CD14-positive monocyte (primary cell): ENCODE measurements at regions not wholly inside any gene's neighbourhood (a gene's known extent, or its start where the extent isn't known, plus 50 kb on each side); places are given as distances from the start of the nearest gene placed in this dataset.

Experiments
- DNase-seq, 3 donors: peaks; one replicate each; pipeline ENCODE4 v3.0.0-alpha.2; 2011 to 2022
- H2AFZ ChIP-seq: 2 replicates; pipeline ENCODE4 v1.6.0; 2012; ENCODE audit warnings: mild to moderate bottlenecking, low read depth, low read length, inconsistent platforms; ENCODE audit not compliant: insufficient read depth, poor library complexity, severe bottlenecking
- H3K27ac ChIP-seq, 2 donors: 1 replicate in 1 of 2; 2 replicates in 1 of 2; pipeline ENCODE4 v1.5.1; 2012 to 2013; ENCODE audit warnings: low read length in 2 of 2, control low read depth in 1 of 2, inconsistent platforms in 1 of 2, low read depth in 1 of 2, mild to moderate bottlenecking in 1 of 2
- H3K27me3 ChIP-seq, 2 donors: one replicate each; pipeline versions ENCODE4 v1.6.0 to v1.6.1; 2011 to 2013; ENCODE audit warnings: low read length in 2 of 2; ENCODE audit not compliant: control insufficient read depth in 2 of 2, insufficient read depth in 2 of 2
- H3K36me3 ChIP-seq, 2 donors: replicated peaks in 1 of 2; 1 replicate in 1 of 2; 2 replicates in 1 of 2; pipeline versions ENCODE4 v1.5.1 to v1.6.1; 2012 to 2013; ENCODE audit warnings: low read length in 2 of 2, control low read depth in 1 of 2, inconsistent platforms in 1 of 2, mild to moderate bottlenecking in 1 of 2; ENCODE audit not compliant: insufficient read depth in 2 of 2, control insufficient read depth in 1 of 2
- H3K4me1 ChIP-seq, 2 donors: 1 replicate in 1 of 2; 2 replicates in 1 of 2; pipeline versions ENCODE4 v1.5.1 to v1.6.1; 2012 to 2013; ENCODE audit warnings: low read length in 2 of 2, control low read depth in 1 of 2, inconsistent platforms in 1 of 2, mild to moderate bottlenecking in 1 of 2, moderate library complexity in 1 of 2; ENCODE audit not compliant: insufficient read depth in 2 of 2, control insufficient read depth in 1 of 2
- H3K4me2 ChIP-seq: replicated peaks from 2 replicates; pipeline ENCODE3; 2012; ENCODE audit warnings: low read length, moderate library complexity, mild to moderate bottlenecking; ENCODE audit not compliant: poor library complexity, severe bottlenecking; ENCODE audit errors: extremely low read depth
- H3K4me3 ChIP-seq, 3 experiments: fragments of 200-600 bp in 1 of 3; sonication (generic) in 1 of 3; replicated peaks in 1 of 3; 1 replicate in 2 of 3; 2 replicates in 1 of 3; pipeline ENCODE4 v1.5.1; 2011 to 2013; ENCODE audit warnings: low read length in 3 of 3, mild to moderate bottlenecking in 3 of 3, control low read depth in 2 of 3, low read depth in 2 of 3, inconsistent platforms in 1 of 3, moderate library complexity in 1 of 3
- H3K79me2 ChIP-seq: 2 replicates; pipeline ENCODE4 v1.6.0; 2012; ENCODE audit warnings: mild to moderate bottlenecking, control low read depth, inconsistent platforms, low read length, moderate library complexity; ENCODE audit not compliant: insufficient read depth
- H3K9ac ChIP-seq: 2 replicates; pipeline ENCODE4 v1.6.0; 2017; ENCODE audit warnings: low read length, mild to moderate bottlenecking; ENCODE audit not compliant: insufficient read depth, poor library complexity, severe bottlenecking
- H3K9me3 ChIP-seq, 2 donors: replicated peaks in 1 of 2; 1 replicate in 1 of 2; 2 replicates in 1 of 2; pipeline versions ENCODE4 v1.5.1 to v1.6.1; 2012 to 2013; ENCODE audit warnings: low read length in 2 of 2, control low read depth in 1 of 2; ENCODE audit not compliant: control insufficient read depth in 1 of 2, insufficient read depth in 1 of 2
- H4K20me1 ChIP-seq: 2 replicates; pipeline ENCODE4 v1.6.0; 2012; ENCODE audit warnings: mild to moderate bottlenecking, low read length, control low read depth, moderate library complexity; ENCODE audit not compliant: insufficient read depth
- H3K27ac Mint-ChIP-seq, 7 donors: one replicate each; pipeline ENCODE4 v1.8.0; 2020; ENCODE audit warnings: mild to moderate bottlenecking in 7 of 7, mixed read lengths in 7 of 7, moderate library complexity in 6 of 7, inconsistent platforms in 2 of 7
- H3K27me3 Mint-ChIP-seq, 3 donors: one replicate each; pipeline ENCODE4 v1.8.0; 2021 to 2022; ENCODE audit warnings: low read depth in 3 of 3, mild to moderate bottlenecking in 3 of 3, mixed read lengths in 3 of 3, moderate library complexity in 3 of 3, inconsistent platforms in 1 of 3
- H3K36me3 Mint-ChIP-seq, 2 donors: one replicate each; pipeline ENCODE4 v1.8.0; 2020; ENCODE audit warnings: mixed read lengths in 2 of 2, inconsistent platforms in 1 of 2, mild to moderate bottlenecking in 1 of 2
- H3K4me1 Mint-ChIP-seq: one replicate; pipeline ENCODE4 v1.8.0; 2020; ENCODE audit warnings: mild to moderate bottlenecking, mixed read lengths
- H3K4me3 Mint-ChIP-seq, 2 donors: one replicate each; pipeline ENCODE4 v1.8.0; 2020; ENCODE audit warnings: mild to moderate bottlenecking in 2 of 2, mixed read lengths in 2 of 2, moderate library complexity in 1 of 2
- H3K9me3 Mint-ChIP-seq, 7 donors: one replicate each; pipeline ENCODE4 v1.8.0; 2020 to 2022; ENCODE audit warnings: mixed read lengths in 7 of 7, mild to moderate bottlenecking in 6 of 7, moderate library complexity in 6 of 7, inconsistent platforms in 2 of 7
- WGBS: methylation state at CpG from one replicate; pipeline ENCODE4 v1.1.5; 2013; ENCODE audit warnings: missing lambda C conversion rate; ENCODE audit not compliant: insufficient coverage; 5-methylcytosine and 5-hydroxymethylcytosine counted together
- intact Hi-C, 2 donors: fragments of 100-400 bp; cut with micrococcal nuclease; formaldehyde crosslinking; loops; one replicate each; pipeline versions ENCODE4 v1.15.0 to v1.15.1; 2023
- TF ChIP-seq, protein P1 (sequence below): fragments of 200-600 bp; IDR thresholded peaks from one replicate; pipeline ENCODE4 v1.8.0; 2022; ENCODE audit warnings: antibody characterized with exemption, mild to moderate bottlenecking

DNA sequence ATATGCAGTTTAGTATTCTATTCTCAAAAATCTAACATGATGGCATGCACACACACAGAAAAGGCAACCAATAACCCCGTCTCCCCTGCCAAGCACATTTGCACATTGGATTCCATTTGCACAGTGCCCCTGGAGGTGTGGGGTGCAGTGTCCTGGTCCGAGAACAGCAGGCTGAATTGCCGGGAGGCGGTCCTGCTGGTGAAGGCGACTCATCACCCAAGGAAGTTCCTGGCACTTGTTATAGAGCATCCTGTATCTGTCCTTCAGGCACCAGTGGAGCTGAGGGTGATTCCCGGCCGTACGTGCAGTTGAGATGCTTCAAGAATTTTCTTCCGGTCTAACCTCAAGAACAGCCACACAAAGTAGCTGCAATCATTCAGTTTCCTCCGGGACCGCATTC, 73.0 kb upstream of the RAB12 start:
- Histone ChIP-seq H3K9me3 (peaks cover 0 to 12% of the 10 kb centered on the region in 2 donors), H2AFZ (no peak overlapping the region), H3K4me1 (no peaks in the 10 kb centered on the region), H3K36me3 (no peaks in the 10 kb centered on the region), H3K9ac (no peak overlapping the region), H4K20me1 (no peaks in the 10 kb centered on the region), H3K4me2 (no peak overlapping the region), H3K27me3 (no peaks in the 10 kb centered on the region), H3K79me2 (no peaks in the 10 kb centered on the region), H3K27ac (no peak overlapping the region), H3K4me3 (no peak overlapping the region)
- no peak overlapping the region for H3K4me3 Mint-ChIP-seq
- peaks cover 0 to 3% (median 0%) of the 10 kb centered on the region in 3 donors for H3K27me3 Mint-ChIP-seq
- 88% methylated on average over 7 of the region's 11 CpGs for WGBS
- intact Hi-C loops, result no loop called here
- TF ChIP-seq, protein P1, sequence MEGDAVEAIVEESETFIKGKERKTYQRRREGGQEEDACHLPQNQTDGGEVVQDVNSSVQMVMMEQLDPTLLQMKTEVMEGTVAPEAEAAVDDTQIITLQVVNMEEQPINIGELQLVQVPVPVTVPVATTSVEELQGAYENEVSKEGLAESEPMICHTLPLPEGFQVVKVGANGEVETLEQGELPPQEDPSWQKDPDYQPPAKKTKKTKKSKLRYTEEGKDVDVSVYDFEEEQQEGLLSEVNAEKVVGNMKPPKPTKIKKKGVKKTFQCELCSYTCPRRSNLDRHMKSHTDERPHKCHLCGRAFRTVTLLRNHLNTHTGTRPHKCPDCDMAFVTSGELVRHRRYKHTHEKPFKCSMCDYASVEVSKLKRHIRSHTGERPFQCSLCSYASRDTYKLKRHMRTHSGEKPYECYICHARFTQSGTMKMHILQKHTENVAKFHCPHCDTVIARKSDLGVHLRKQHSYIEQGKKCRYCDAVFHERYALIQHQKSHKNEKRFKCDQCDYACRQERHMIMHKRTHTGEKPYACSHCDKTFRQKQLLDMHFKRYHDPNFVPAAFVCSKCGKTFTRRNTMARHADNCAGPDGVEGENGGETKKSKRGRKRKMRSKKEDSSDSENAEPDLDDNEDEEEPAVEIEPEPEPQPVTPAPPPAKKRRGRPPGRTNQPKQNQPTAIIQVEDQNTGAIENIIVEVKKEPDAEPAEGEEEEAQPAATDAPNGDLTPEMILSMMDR, result no peak
- no peak overlapping the region for H3K27ac Mint-ChIP-seq
- peaks cover 18 to 24% (median 21%) of the 10 kb centered on the region in 7 donors for H3K9me3 Mint-ChIP-seq
- no peaks in the 10 kb centered on the region for H3K36me3 Mint-ChIP-seq
- DNase-seq, result no peak
- H3K4me1 Mint-ChIP-seq, result no peaks in the 10 kb centered on the region

DNA sequence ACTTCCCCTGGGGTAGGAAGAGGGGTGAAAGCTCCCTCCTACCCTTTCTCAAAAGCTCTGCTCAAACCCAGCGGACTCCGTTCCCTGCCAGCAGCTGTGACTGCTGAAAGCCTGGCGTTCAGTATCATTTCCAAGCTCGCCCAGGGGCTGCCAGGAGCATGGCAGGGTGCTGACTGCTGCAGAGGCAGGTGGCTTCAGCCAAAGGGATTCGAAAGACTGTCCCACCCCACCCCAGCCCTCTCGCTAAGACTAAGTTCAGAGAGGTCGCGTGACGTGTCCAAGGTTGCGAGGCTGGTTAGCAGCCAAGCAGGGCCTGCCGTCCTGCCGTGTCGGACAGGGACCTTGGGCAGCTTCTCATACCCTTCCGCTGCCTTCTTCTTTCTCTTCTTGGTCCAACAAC, 72.3 kb upstream of the RAB12 start:
- TF ChIP-seq, protein P1, result no peak

More for the DNA sequence above, 72.3 kb upstream of the RAB12 start:
- no peak overlapping the region for H3K4me3 Mint-ChIP-seq
- H3K4me1 Mint-ChIP-seq, result no peaks in the 10 kb centered on the region
- Histone ChIP-seq H3K27ac (no peak overlapping the region), H3K9ac (no peak overlapping the region), H4K20me1 (no peaks in the 10 kb centered on the region), H3K4me3 (no peak overlapping the region), H3K36me3 (no peaks in the 10 kb centered on the region), H3K4me1 (no peaks in the 10 kb centered on the region), H3K4me2 (no peak overlapping the region), H3K9me3 (peaks cover 0 to 5% of the 10 kb centered on the region in 2 donors), H3K79me2 (no peaks in the 10 kb centered on the region), H3K27me3 (no peaks in the 10 kb centered on the region), H2AFZ (no peak overlapping the region)
- H3K9me3 Mint-ChIP-seq, result peaks cover 11 to 19% (median 14%) of the 10 kb centered on the region in 7 donors
- WGBS, result 96% methylated on average over 13 of the region's 14 CpGs
- no peak overlapping the region for H3K27ac Mint-ChIP-seq
- no peak for DNase-seq
- intact Hi-C loops, result no loop called here
- peaks cover 0 to 3% (median 0%) of the 10 kb centered on the region in 3 donors for H3K27me3 Mint-ChIP-seq
- no peaks in the 10 kb centered on the region for H3K36me3 Mint-ChIP-seq
